Peyer's patch (tissue), 4 donors: ENCODE measurements at regions not wholly inside any gene's neighbourhood (a gene's known extent, or its start where the extent isn't known, plus 50 kb on each side); places are given as distances from the start of the nearest gene placed in this dataset.

Source experiments
- DNase-seq, 3 donors: peaks; one replicate each; pipeline ENCODE4 v3.0.0-alpha.2; 2017 to 2019
- H3K27ac ChIP-seq, 4 donors: fragments of 200-600 bp; sonication (generic); one replicate each; pipeline ENCODE4 v1.5.1; 2016 to 2019
- H3K27me3 ChIP-seq, 2 donors: fragments of 200-600 bp; sonication (generic); one replicate each; pipeline ENCODE4 v1.5.1; 2019
- H3K36me3 ChIP-seq, 3 donors: fragments of 200-600 bp; sonication (generic); one replicate each; pipeline ENCODE4 v1.5.1; 2016 to 2019
- H3K4me1 ChIP-seq, 4 donors: fragments of 200-600 bp; sonication (generic); one replicate each; pipeline ENCODE4 v1.5.1; 2016 to 2019
- H3K4me3 ChIP-seq, 4 donors: fragments of 200-600 bp; sonication (generic); 1 replicate in 3 of 4; 2 replicates in 1 of 4; pipeline ENCODE4 v1.5.1; 2016 to 2019; ENCODE audit warnings: mild to moderate bottlenecking in 1 of 4
- H3K9me3 ChIP-seq, 4 donors: fragments of 200-600 bp; sonication (generic); one replicate each; pipeline ENCODE4 v1.5.1; 2016 to 2019; ENCODE audit warnings: mild to moderate bottlenecking in 1 of 4
- CTCF ChIP-seq, 6 experiments: fragments of 450-650 bp in 4 of 6; fragments of 200-600 bp in 2 of 6; sonication (generic) in 1 of 6; IDR thresholded peaks; one replicate each; pipeline ENCODE4 v1.5.1; 2017 to 2019; ENCODE audit warnings: antibody characterized with exemption in 6 of 6, mild to moderate bottlenecking in 3 of 6, moderate library complexity in 1 of 6
- POLR2A ChIP-seq, 2 donors: fragments of 450-650 bp; IDR thresholded peaks; one replicate each; pipeline ENCODE4 v1.5.1; 2017; ENCODE audit warnings: antibody characterized with exemption in 2 of 2, mild to moderate bottlenecking in 2 of 2, moderate library complexity in 2 of 2

DNA sequence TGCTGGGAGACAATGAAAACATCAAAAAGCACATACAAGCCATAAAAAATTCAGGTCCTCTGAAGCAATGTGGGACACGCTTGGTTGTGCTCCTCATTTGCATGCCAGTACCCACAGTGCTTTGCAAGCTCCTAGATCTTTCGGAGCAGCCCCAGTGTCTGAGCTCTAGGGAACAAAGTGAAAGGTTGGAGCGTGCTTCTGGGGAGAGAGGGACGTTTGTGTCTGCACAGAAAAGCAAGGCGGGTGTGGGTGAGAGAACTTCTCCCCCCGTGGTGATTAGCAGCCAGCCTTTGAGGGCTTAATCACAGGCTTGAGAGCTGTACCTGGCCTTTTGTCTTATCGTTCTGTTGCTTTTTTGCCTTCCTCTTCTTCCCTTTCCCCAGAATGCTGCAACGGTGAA lies 76.7 kb upstream of the HABP2 start:
- H3K4me3 ChIP-seq = no peak overlapping the region
- peaks cover 0 to 18% (median 0%) of the 10 kb centered on the region in 4 donors for H3K9me3 ChIP-seq
- H3K4me1 ChIP-seq = no peaks in the 10 kb centered on the region
- no peak for DNase-seq
- H3K27ac ChIP-seq = no peak overlapping the region
- H3K27me3 ChIP-seq = no peaks in the 10 kb centered on the region
- no peaks in the 10 kb centered on the region for H3K36me3 ChIP-seq
- TF ChIP-seq POLR2A (IDR thresholded peaks at IDR 0.05) (no peak), CTCF (IDR thresholded peaks at IDR 0.05) (no peak)

DNA sequence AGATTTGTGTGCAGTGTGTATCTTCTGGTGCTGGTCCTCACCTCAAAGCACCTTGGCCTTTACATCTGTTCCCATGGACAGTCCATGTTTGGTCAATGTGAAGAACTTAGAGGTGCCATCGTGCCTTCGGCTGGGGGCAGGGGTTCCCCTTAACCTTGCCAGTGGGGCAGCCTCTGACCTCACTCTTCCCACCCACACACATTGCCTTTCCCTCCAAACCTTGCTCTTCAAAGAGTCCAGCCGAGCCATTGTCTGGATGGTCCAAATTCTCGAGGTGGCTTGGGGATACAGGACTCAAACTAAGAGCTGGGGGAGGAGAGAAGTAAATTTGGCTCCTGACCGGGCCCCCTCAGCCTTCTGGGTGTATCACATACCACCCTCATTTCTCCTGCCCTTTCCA lies 76.2 kb upstream of the HABP2 start:
- no peak overlapping the region for H3K27ac ChIP-seq
- H3K4me1 ChIP-seq = no peaks in the 10 kb centered on the region
- TF ChIP-seq POLR2A (IDR thresholded peaks at IDR 0.05) (no peak), CTCF (IDR thresholded peaks at IDR 0.05) (no peak)
- peaks cover 0 to 18% (median 0%) of the 10 kb centered on the region in 4 donors for H3K9me3 ChIP-seq
- H3K27me3 ChIP-seq = no peaks in the 10 kb centered on the region
- H3K36me3 ChIP-seq = no peaks in the 10 kb centered on the region
- DNase-seq = no peak
- H3K4me3 ChIP-seq = no peak overlapping the region

DNA sequence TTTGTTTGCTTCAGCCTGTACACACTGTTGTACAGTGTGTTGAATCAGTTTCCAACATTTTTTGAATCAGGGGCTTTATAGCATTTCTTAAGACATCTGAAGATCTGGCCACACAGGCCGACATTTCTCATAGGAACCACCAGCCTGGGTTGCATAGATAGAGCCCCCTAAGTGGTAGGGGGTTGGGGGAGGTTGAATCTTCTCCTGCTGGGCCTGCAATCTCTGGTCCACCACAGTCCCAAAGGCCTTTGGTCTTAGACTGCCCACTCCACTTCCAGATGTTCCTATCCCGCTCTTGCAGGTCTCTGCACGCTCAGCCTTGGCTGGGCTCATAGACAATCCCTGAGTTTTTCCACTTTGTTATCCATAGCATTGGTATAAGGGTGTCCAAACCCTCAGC lies 75.4 kb upstream of the HABP2 start:
- no peak for TF ChIP-seq POLR2A (IDR thresholded peaks at IDR 0.05)
- TF ChIP-seq CTCF (IDR thresholded peaks at IDR 0.05) = no peak
- Histone ChIP-seq H3K27ac (no peak overlapping the region), H3K27me3 (no peaks in the 10 kb centered on the region), H3K4me3 (no peak overlapping the region), H3K4me1 (no peaks in the 10 kb centered on the region), H3K36me3 (no peaks in the 10 kb centered on the region), H3K9me3 (peaks cover 0 to 18% (median 0%) of the 10 kb centered on the region in 4 donors)
- no peak for DNase-seq

- H3K4me3 ChIP-seq = no peak overlapping the region
- H3K36me3 ChIP-seq = no peaks in the 10 kb centered on the region
- TF ChIP-seq CTCF (IDR thresholded peaks at IDR 0.05) (no peak), POLR2A (IDR thresholded peaks at IDR 0.05) (no peak)
- no peak for DNase-seq
- H3K27ac ChIP-seq = no peak overlapping the region
- no peaks in the 10 kb centered on the region for H3K4me1 ChIP-seq
- peaks cover 0 to 18% (median 0%) of the 10 kb centered on the region in 4 donors for H3K9me3 ChIP-seq
- H3K27me3 ChIP-seq = no peaks in the 10 kb centered on the region
Measured at GRCh38 chr10:113479346-113480080, 73.3 kb upstream of the HABP2 start.

DNA sequence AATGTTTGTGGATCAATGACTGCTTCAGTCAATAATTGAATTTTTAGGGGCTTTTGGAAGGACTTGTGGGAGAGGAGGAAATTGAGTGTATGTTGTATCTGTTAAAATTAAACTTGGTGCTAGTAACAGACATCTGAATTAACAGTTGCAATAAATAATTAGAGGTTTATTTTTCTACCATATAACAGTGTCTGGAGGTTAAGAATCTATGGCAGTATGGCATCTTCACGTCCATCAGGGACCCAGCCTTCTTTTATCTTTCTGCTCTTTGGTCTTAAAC lies 72.8 kb upstream of the HABP2 start:
- Histone ChIP-seq H3K4me1 (no peaks in the 10 kb centered on the region), H3K36me3 (no peaks in the 10 kb centered on the region), H3K27me3 (no peaks in the 10 kb centered on the region), H3K27ac (no peak overlapping the region), H3K9me3 (peaks cover 0 to 18% (median 0%) of the 10 kb centered on the region in 4 donors), H3K4me3 (no peak overlapping the region)
- no peak for DNase-seq
- TF ChIP-seq CTCF (IDR thresholded peaks at IDR 0.05) (no peak), POLR2A (IDR thresholded peaks at IDR 0.05) (no peak)
